H9 (cell line): ENCODE measurements at regions not wholly inside any gene's neighbourhood (a gene's known extent, or its start where the extent isn't known, plus 50 kb on each side); places are given as distances from the start of the nearest gene placed in this dataset.

Source experiments
- DNase-seq: peaks from one replicate; pipeline ENCODE4 v3.0.0-alpha.2; 2017
- H2AFZ ChIP-seq: one replicate; pipeline ENCODE4 v1.6.1; 2013; ENCODE audit warnings: mild to moderate bottlenecking, low read length, control low read depth, moderate library complexity
- H2AK5ac ChIP-seq: 2 replicates; pipeline ENCODE4 v1.6.1; 2013; ENCODE audit warnings: low read length, control low read depth, mixed read lengths; ENCODE audit not compliant: insufficient read length
- H2BK120ac ChIP-seq: one replicate; pipeline ENCODE4 v1.6.1; 2013; ENCODE audit warnings: low read depth, mild to moderate bottlenecking, low read length, control low read depth, inconsistent platforms; ENCODE audit not compliant: poor library complexity, severe bottlenecking
- H2BK12ac ChIP-seq: 2 replicates; pipeline ENCODE4 v1.6.1; 2013; ENCODE audit warnings: low read length, control low read depth, mixed read lengths, low read depth; ENCODE audit not compliant: insufficient read length
- H2BK15ac ChIP-seq: 2 replicates; pipeline ENCODE4 v1.6.1; 2013; ENCODE audit warnings: low read depth, low read length, control low read depth
- H2BK20ac ChIP-seq: one replicate; pipeline ENCODE4 v1.6.1; 2013; ENCODE audit warnings: low read depth, mild to moderate bottlenecking, low read length, control low read depth, inconsistent platforms; ENCODE audit not compliant: poor library complexity, severe bottlenecking
- H2BK5ac ChIP-seq: 2 replicates; pipeline ENCODE4 v1.6.1; 2013; ENCODE audit warnings: low read length, control low read depth, mixed read lengths; ENCODE audit not compliant: insufficient read length
- H3K14ac ChIP-seq: 2 replicates; pipeline ENCODE4 v1.6.1; 2013; ENCODE audit warnings: low read length, control low read depth; ENCODE audit not compliant: insufficient read depth
- H3K18ac ChIP-seq: 2 replicates; pipeline ENCODE4 v1.6.1; 2013; ENCODE audit warnings: low read depth, mild to moderate bottlenecking, mixed read lengths, low read length, control low read depth; ENCODE audit not compliant: insufficient read length
- H3K23ac ChIP-seq: 2 replicates; pipeline ENCODE4 v1.6.1; 2013; ENCODE audit warnings: low read length, control low read depth, mixed read lengths, low read depth; ENCODE audit not compliant: insufficient read length
- H3K23me2 ChIP-seq: 2 replicates; pipeline ENCODE4 v1.6.1; 2013; ENCODE audit warnings: low read depth, mild to moderate bottlenecking, mixed read lengths, low read length, control low read depth; ENCODE audit not compliant: insufficient read length, poor library complexity, severe bottlenecking
- H3K27ac ChIP-seq: 2 replicates; pipeline ENCODE4 v1.5.1; 2013; ENCODE audit warnings: low read length, control low read depth, mixed read lengths, low read depth; ENCODE audit not compliant: insufficient read length
- H3K27me3 ChIP-seq: 2 replicates; pipeline ENCODE4 v1.6.1; 2013; ENCODE audit warnings: low read length, control low read depth, inconsistent platforms; ENCODE audit not compliant: insufficient read depth
- H3K4ac ChIP-seq: 2 replicates; pipeline ENCODE4 v1.6.1; 2013; ENCODE audit warnings: low read depth, mild to moderate bottlenecking, control low read depth, inconsistent platforms, low read length, moderate library complexity
- H3K4me1 ChIP-seq: 2 replicates; pipeline ENCODE4 v1.6.1; 2013; ENCODE audit warnings: low read length, control low read depth, inconsistent platforms; ENCODE audit not compliant: insufficient read depth
- H3K4me2 ChIP-seq: 2 replicates; pipeline ENCODE4 v1.6.1; 2013; ENCODE audit warnings: low read length, control low read depth, mixed read lengths; ENCODE audit not compliant: insufficient read length, insufficient read depth
- H3K56ac ChIP-seq: 2 replicates; pipeline ENCODE4 v1.6.1; 2013; ENCODE audit warnings: low read depth, mild to moderate bottlenecking, mixed read lengths, low read length, control low read depth; ENCODE audit not compliant: insufficient read length
- H3K79me1 ChIP-seq: 2 replicates; pipeline ENCODE4 v1.6.1; 2013; ENCODE audit warnings: low read depth, mild to moderate bottlenecking, moderate library complexity, low read length, control low read depth, inconsistent platforms; ENCODE audit not compliant: insufficient read depth, poor library complexity, severe bottlenecking
- H3K79me2 ChIP-seq: 2 replicates; pipeline ENCODE4 v1.6.1; 2013; ENCODE audit warnings: low read length, control low read depth, inconsistent platforms; ENCODE audit not compliant: insufficient read depth
- H3K9ac ChIP-seq: 2 replicates; pipeline ENCODE4 v1.6.1; 2013; ENCODE audit warnings: low read length, control low read depth, mixed read lengths; ENCODE audit not compliant: insufficient read length; ENCODE audit errors: extremely low read depth
- H3K9me3 ChIP-seq: one replicate; pipeline ENCODE4 v1.6.1; 2013; ENCODE audit warnings: low read depth, low read length, inconsistent platforms; ENCODE audit not compliant: control insufficient read depth
- H3T11ph ChIP-seq: one replicate; pipeline ENCODE4 v1.6.1; 2013; ENCODE audit warnings: mild to moderate bottlenecking, low read length, control low read depth, inconsistent platforms
- H4K20me1 ChIP-seq: one replicate; pipeline ENCODE4 v1.6.1; 2013; ENCODE audit not compliant: control insufficient read depth, insufficient read length, insufficient read depth
- H4K5ac ChIP-seq: 2 replicates; pipeline ENCODE4 v1.6.1; 2013; ENCODE audit warnings: low read depth, mild to moderate bottlenecking, mixed read lengths, low read length, control low read depth; ENCODE audit not compliant: insufficient read length
- H4K8ac ChIP-seq: replicated peaks from 2 replicates; pipeline ENCODE4 v1.6.1; 2013; ENCODE audit warnings: low read length, control low read depth, mixed read lengths, low read depth; ENCODE audit not compliant: insufficient read length
- H4K91ac ChIP-seq: 2 replicates; pipeline ENCODE4 v1.6.1; 2013; ENCODE audit warnings: low read depth, mild to moderate bottlenecking, moderate library complexity, mixed read lengths, low read length, control low read depth; ENCODE audit not compliant: insufficient read length
- H3K27ac Mint-ChIP-seq, 3 experiments: 2 replicates in 2 of 3; 3 replicates in 1 of 3; pipeline ENCODE4 v1.8.0; 2020 to 2021; ENCODE audit warnings: mixed read lengths in 3 of 3, mild to moderate bottlenecking in 1 of 3, moderate library complexity in 1 of 3
- H3K27me3 Mint-ChIP-seq: 2 replicates; pipeline ENCODE4 v1.8.0; 2021; ENCODE audit warnings: low read depth, mild to moderate bottlenecking, moderate library complexity, mixed read lengths
- H3K36me3 Mint-ChIP-seq, 3 experiments: 2 replicates in 2 of 3; 3 replicates in 1 of 3; pipeline ENCODE4 v1.8.0; 2020 to 2021; ENCODE audit warnings: low read depth in 3 of 3, mixed read lengths in 3 of 3; ENCODE audit not compliant: insufficient read depth in 1 of 3
- H3K4me1 Mint-ChIP-seq, 2 experiments: 2 replicates each; pipeline ENCODE4 v1.8.0; 2020; ENCODE audit warnings: mixed read lengths in 2 of 2
- H3K4me3 Mint-ChIP-seq, 2 experiments: 2 replicates in 1 of 2; 3 replicates in 1 of 2; pipeline ENCODE4 v1.8.0; 2020 to 2021; ENCODE audit warnings: mild to moderate bottlenecking in 2 of 2, mixed read lengths in 2 of 2, moderate library complexity in 1 of 2
- H3K9me3 Mint-ChIP-seq, 2 experiments: 2 replicates in 1 of 2; 3 replicates in 1 of 2; pipeline ENCODE4 v1.8.0; 2020; ENCODE audit warnings: mild to moderate bottlenecking in 2 of 2, mixed read lengths in 2 of 2, moderate library complexity in 1 of 2
- CTCF ChIP-seq: fragments of 200-600 bp; sonication (generic); conservative IDR thresholded peaks from 3 replicates; pipeline ENCODE4 v1.8.0; 2021; ENCODE audit warnings: antibody characterized with exemption, mild to moderate bottlenecking
- WGBS: extraction: QIAGEN DNeasy Blood & Tissue Kit; methylation state at CpG from one replicate; pipeline ENCODE4 v1.1.7; 2013; ENCODE audit warnings: missing lambda C conversion rate, low lambda C conversion rate, mixed read lengths; ENCODE audit not compliant: insufficient read length; ENCODE audit errors: extremely low coverage; 5-methylcytosine and 5-hydroxymethylcytosine counted together

GRCh38 chr2:118654945-118655344, 192.5 kb downstream of the EN1 start:
- peaks cover 5% of the 10 kb centered on the region for H3K27me3 Mint-ChIP-seq
- H2AK5ac ChIP-seq = no peak overlapping the region
- no peaks in the 10 kb centered on the region for H3K23me2 ChIP-seq
- H4K91ac ChIP-seq = no peak overlapping the region
- TF ChIP-seq CTCF = no peak
- H2BK5ac ChIP-seq = no peak overlapping the region
- no peak overlapping the region for H3K14ac ChIP-seq
- WGBS = no CpG with 5 or more reads among the region's 1 CpG
- no peak overlapping the region for H4K8ac ChIP-seq
- H3T11ph ChIP-seq = no peak overlapping the region
- H3K4me1 ChIP-seq = no peaks in the 10 kb centered on the region
- no peak overlapping the region for H2BK15ac ChIP-seq
- H3K23ac ChIP-seq = no peak overlapping the region
- H3K4me1 Mint-ChIP-seq = no peaks in the 10 kb centered on the region
- H2BK120ac ChIP-seq = no peak overlapping the region
- H3K79me1 ChIP-seq = no peaks in the 10 kb centered on the region
- H2BK20ac ChIP-seq = no peak overlapping the region
- peaks cover 0 to 10% (median 6%) of the 10 kb centered on the region in 3 experiments; a peak in 4 of 7 replicates for H3K36me3 Mint-ChIP-seq
- H3K56ac ChIP-seq = no peak overlapping the region
- H3K18ac ChIP-seq = no peak overlapping the region
- H3K4me3 Mint-ChIP-seq = no peak overlapping the region
- no peak overlapping the region for H3K27ac Mint-ChIP-seq
- no peaks in the 10 kb centered on the region for H3K79me2 ChIP-seq
- H4K20me1 ChIP-seq = no peaks in the 10 kb centered on the region
- no peak overlapping the region for H3K9ac ChIP-seq
- no peak overlapping the region for H3K4me2 ChIP-seq
- no peak overlapping the region for H2BK12ac ChIP-seq
- H3K4ac ChIP-seq = no peak overlapping the region
- no peak overlapping the region for H3K27ac ChIP-seq
- DNase-seq = no peak
- no peaks in the 10 kb centered on the region for H3K27me3 ChIP-seq
- no peak overlapping the region for H4K5ac ChIP-seq
- peaks cover 12 to 14% of the 10 kb centered on the region in 2 experiments for H3K9me3 Mint-ChIP-seq
- H2AFZ ChIP-seq = no peak overlapping the region
- no peaks in the 10 kb centered on the region for H3K9me3 ChIP-seq
